Stimulated activated CD4-positive, alpha-beta T cell treated with anti-CD3 and anti-CD28 coated beads, Interleukin-1b, Interleukin-23, amount 100 ng/mL, for 4 hours (primary cell): ENCODE measurements at regions not wholly inside any gene's neighbourhood (a gene's known extent, or its start where the extent isn't known, plus 50 kb on each side); places are given as distances from the start of the nearest gene placed in this dataset.
"Not testable (repeated sequence)": the region's sequence is repeated elsewhere in the genome, so short reads cannot be mapped to it uniquely, and the experiment has no call there.

ENCODE experiments used
- DNase-seq, 2 donors: peaks; one replicate each; pipeline ENCODE4 v3.0.0-alpha.2; 2020; ENCODE audit warnings: low read depth in 2 of 2

- DNase-seq = not testable (repeated sequence)
Measured at GRCh38 chr2:111445191-111445929, 324.6 kb downstream of the BCL2L11 start.

DNA sequence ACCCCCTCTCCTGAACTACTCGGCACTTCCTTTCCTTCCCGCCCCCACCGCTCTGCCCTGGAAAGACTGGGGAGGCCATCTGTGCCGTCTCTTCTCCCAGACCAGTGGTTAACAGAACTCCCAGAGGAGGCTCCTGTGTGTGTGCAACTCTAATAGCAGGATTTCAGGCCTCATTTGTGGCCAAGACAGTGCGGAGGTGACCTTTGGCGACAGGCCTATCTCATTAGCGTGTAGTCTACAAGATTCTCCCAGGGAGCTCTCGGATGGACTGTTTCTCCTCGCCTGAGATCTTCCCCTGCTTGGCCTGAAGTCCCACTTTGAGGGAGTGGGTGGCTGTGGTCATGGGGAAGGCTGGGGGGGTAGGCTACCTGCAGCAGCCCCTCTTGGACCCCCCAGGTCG, 325.2 kb downstream of the BCL2L11 start:
- DNase-seq = not testable (repeated sequence)

DNA sequence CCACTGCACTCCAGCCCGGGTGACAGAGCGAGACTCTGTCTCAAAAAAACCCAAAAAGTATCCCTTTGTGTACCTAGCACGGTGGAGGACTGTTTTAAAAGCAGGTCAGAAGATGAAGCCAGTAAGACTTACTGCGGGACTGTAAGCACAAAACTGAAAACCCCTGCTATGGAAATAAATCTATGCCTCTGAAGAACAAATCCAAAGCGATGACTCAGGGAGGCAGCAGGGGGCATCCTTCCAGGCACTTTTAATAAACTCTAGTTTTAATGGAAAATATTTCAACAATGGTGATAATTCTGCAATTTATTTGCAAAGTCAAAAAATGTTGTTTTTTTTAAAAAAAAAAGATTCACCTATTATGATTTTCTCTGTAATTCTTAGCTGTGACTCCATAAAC, 326.8 kb downstream of the BCL2L11 start:
- DNase-seq = not testable (repeated sequence)

GRCh38 chr2:111448796-111449195, 328.1 kb downstream of the BCL2L11 start:
- DNase-seq = not testable (repeated sequence)

GRCh38 chr2:111450526-111450925, 329.8 kb downstream of the BCL2L11 start:
- not testable (repeated sequence) for DNase-seq

DNA sequence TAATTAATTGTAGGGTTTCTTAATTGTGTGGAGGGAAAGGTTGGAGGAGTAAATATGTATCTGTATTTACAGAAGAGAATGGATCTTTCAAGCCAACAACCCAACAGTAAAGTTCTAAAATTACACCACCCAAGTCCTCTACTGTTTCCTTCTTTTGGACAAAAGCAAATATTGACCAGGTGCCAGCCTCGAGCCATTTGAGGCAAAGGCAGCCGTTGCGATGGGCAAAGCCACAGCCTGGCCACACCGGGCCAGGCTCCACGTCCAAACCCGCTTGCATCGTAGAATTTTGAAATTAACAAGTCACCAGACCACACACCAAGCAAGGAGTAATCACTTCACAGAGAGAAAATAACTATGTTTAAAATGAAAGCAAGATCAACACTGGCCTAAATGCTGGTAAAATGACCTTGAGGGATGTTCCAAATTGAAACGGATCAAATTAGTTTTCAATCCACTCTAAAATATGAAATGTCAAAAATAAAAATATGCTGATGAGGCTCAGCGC, 331.0 kb downstream of the BCL2L11 start:
- DNase-seq = not testable (repeated sequence)

DNA sequence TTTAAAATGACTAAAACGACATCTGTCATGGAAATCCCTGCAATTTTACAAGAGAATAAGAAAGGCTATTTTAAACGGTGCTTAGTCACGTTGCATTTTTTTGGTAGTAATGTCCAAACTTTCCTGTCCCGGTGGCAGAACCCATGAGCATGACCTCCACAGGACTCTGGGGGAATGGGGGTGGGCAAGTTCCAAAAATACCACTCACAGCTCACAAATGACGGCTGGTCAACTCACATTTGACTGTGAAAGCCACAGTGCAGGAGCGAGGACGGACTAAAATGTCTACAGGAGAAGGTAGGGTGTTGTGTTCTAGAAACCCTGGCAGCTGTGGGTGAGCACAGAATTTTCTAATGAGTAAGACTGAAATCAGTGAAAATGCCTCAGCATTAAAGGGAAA, 331.5 kb downstream of the BCL2L11 start:
- DNase-seq = not testable (repeated sequence)

DNA sequence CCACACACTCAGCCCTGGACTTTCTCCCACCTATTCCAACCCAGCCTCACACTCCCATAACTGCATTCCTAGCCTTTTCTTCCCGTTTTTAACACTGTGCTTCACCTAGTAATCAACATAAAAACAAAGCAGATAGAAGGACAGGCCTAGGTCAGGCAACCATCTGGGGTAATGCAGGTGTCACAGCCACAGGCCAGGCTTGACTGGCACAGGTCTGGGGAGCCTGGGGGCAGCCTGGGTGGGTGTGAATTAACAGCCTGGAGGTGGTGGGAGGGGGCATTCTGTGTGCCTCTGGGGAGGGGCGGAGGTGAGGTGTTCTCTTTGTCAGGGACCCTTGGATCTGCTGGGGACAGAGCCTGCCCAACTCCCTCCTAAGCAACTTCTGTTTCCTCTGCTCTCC, 332.6 kb downstream of the BCL2L11 start:
- DNase-seq = not testable (repeated sequence)

DNA sequence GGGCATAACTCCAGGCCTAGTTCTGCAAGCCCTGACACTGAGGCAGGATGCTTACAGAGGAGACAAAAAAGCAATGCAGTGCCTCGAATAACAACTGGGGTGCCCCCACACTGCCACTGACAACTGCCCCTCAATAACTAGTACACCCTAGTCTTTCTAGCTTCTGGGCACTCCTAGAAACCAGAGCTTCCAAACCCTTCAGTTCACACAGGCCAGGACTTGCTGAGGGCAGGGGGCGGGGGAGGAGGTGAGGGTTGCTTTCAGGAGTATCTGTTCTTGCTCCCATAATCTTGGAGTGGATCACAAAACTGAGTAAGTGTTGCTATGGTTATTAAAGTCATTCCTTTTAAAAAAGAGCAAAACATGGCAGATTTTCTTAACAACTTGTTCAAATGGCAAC, 333.1 kb downstream of the BCL2L11 start:
- not testable (repeated sequence) for DNase-seq

GRCh38 chr2:111454404-111454803, 333.7 kb downstream of the BCL2L11 start:
- DNase-seq = not testable (repeated sequence)

- DNase-seq = not testable (repeated sequence)
Measured at GRCh38 chr2:111455016-111456015, 334.6 kb downstream of the BCL2L11 start.

DNA sequence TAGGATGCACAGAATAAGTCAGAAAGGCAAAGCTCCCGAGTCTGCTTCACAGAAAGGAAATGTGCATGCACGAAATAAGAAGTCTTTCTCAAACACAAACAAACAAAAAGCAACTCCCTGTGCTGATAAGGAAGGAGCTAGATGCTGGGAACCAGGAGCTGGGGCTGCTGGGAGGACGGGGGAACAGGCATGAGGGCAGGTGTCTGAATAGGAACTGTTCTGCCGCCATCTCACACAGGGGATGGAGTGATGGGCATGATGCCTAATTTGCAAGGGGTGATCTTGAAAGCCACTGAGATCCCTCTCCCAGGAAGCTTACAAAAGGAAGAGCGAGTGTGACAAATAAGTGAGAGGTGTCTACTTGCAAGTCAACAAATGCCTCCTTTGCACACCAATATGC, 336.5 kb downstream of the BCL2L11 start:
- DNase-seq = not testable (repeated sequence)

- not testable (repeated sequence) for DNase-seq
Measured at GRCh38 chr2:111460901-111461300, 340.2 kb downstream of the BCL2L11 start.

DNA sequence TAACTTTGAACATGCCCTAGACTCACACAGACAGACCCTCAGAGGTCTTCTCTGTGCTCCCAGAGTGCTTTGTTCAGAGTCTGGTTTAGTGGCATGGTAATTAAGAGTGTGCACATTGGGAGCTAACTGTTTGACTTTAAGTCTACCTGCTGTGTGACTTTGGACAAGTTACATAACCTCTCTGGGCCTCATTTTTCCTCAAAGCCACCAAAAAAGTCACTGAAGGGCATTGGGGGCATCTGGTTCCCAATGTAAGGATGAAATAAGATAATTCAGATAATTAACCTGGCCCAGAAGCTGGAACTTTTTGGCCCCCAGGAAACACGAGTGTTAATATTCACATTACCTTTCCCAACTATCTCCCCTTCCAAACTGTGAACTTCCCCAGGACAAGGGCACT, 341.1 kb downstream of the BCL2L11 start:
- not testable (repeated sequence) for DNase-seq

GRCh38 chr2:111462572-111462971, 341.9 kb downstream of the BCL2L11 start:
- not testable (repeated sequence) for DNase-seq

- not testable (repeated sequence) for DNase-seq
Measured at GRCh38 chr2:111463238-111463848, 342.6 kb downstream of the BCL2L11 start.

DNA sequence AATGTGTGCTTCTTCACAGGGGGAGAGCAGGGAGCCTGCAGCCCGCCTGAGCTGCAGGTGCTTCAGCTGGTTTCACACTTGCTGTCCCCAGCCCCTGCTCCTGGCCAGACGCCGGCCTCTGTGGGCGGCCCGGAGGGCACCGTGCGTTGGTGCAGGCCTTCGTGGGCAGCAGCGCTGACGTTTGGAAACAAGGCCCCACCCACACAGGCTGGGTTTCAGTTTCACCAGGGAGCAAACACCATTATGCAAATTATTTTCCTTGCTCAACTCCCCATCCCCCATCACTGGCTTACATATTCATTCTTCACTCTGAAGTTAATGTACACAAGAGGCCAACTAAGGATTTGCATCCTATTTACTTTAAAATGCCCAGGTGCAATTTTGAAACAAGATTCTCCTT, 343.2 kb downstream of the BCL2L11 start:
- DNase-seq = not testable (repeated sequence)

DNA sequence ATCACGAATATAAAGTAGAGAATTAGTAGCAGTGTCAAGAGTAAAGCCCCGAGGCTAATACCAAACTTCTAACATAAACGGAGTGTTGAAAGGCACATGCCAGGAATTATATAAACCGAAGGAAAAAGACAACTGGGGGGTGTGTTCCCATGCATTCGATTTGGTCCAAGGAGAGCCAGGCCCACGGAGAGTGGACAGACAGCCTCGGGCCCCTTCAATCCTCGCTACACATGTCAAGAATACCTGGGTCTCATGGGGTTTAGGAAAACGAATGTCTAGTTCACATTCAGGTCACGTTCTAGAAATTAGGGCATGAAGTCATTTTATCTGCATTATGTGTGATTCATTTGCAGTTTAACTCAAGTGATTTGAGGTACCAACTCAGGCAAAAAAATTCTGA, 343.7 kb downstream of the BCL2L11 start:
- not testable (repeated sequence) for DNase-seq

DNA sequence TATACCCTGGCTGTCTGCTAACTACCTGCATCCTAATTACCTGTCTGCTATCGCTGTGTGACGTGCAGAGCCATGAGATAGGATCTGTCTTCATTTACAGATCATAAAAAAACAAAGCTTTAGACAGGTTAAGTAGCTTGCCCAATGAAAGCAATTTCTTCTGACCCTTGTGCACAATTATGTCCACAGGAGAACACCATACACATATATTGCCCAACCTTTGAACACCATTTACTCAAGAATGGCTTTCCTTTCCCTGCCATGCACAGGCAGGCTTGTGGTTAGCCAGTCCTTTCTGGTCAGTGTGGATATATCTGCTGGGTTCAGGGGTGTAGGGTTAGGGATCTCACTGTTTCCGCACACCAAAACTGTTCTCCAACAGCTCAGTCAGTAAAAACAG, 344.8 kb downstream of the BCL2L11 start:
- not testable (repeated sequence) for DNase-seq

- DNase-seq = not testable (repeated sequence)
Measured at GRCh38 chr2:111466744-111467143, 346.0 kb downstream of the BCL2L11 start.

GRCh38 chr2:111470924-111471323, 350.2 kb downstream of the BCL2L11 start:
- DNase-seq = not testable (repeated sequence)
